Uterus (tissue), 3 donors: ENCODE measurements at regions not wholly inside any gene's neighbourhood (a gene's known extent, or its start where the extent isn't known, plus 50 kb on each side); places are given as distances from the start of the nearest gene placed in this dataset.
A peak's percentile ranks its signal among the peaks of the same experiment; 100 is the strongest.

Experiments
- DNase-seq, 2 donors: peaks; one replicate each; pipeline ENCODE4 v3.0.0-alpha.2; 2019 to 2020
- H3K27ac ChIP-seq, 2 donors: fragments of 200-600 bp; sonication (generic); 1 replicate in 1 of 2; 2 replicates in 1 of 2; pipeline ENCODE4 v1.5.1; 2016 to 2018
- H3K27me3 ChIP-seq, 2 donors: fragments of 200-600 bp; sonication (generic); one replicate each; pipeline ENCODE4 v1.5.1; 2018 to 2019; ENCODE audit warnings: control low read depth in 1 of 2
- H3K36me3 ChIP-seq, 2 donors: fragments of 200-600 bp; sonication (generic); one replicate each; pipeline ENCODE4 v1.5.1; 2019; ENCODE audit warnings: control low read depth in 1 of 2
- H3K4me1 ChIP-seq, 2 donors: fragments of 200-600 bp; sonication (generic); one replicate each; pipeline ENCODE4 v1.5.1; 2018 to 2019; ENCODE audit warnings: control low read depth in 1 of 2
- H3K4me3 ChIP-seq, 2 donors: fragments of 200-600 bp; sonication (generic); 1 replicate in 1 of 2; 2 replicates in 1 of 2; pipeline ENCODE4 v1.5.1; 2018 to 2019; ENCODE audit warnings: mild to moderate bottlenecking in 1 of 2
- H3K9me3 ChIP-seq, 2 donors: fragments of 200-600 bp; sonication (generic); one replicate each; pipeline ENCODE4 v1.5.1; 2019; ENCODE audit warnings: control low read depth in 1 of 2
- POLR2A ChIP-seq, 2 donors: fragments of 450-650 bp; IDR thresholded peaks; one replicate each; pipeline ENCODE4 v1.6.1; 2016; ENCODE audit warnings: antibody characterized with exemption in 2 of 2, mild to moderate bottlenecking in 1 of 2, moderate library complexity in 1 of 2
- intact Hi-C: fragments of 100-400 bp; cut with DNase I; formaldehyde crosslinking; loops from one replicate; pipeline ENCODE4 v1.15.1; 2023; ENCODE audit warnings: low total_unique reads
- TF ChIP-seq, protein P1 (sequence below), 4 experiments: fragments of 200-600 bp in 2 of 4; fragments of 450-650 bp in 2 of 4; sonication (generic) in 2 of 4; IDR thresholded peaks; one replicate each; pipeline ENCODE4 v1.5.1; 2016 to 2019; ENCODE audit warnings: antibody characterized with exemption in 4 of 4, mild to moderate bottlenecking in 2 of 4, moderate library complexity in 1 of 4
- donor health status: DM: yes; HTN: yes; CAD: no.

DNA sequence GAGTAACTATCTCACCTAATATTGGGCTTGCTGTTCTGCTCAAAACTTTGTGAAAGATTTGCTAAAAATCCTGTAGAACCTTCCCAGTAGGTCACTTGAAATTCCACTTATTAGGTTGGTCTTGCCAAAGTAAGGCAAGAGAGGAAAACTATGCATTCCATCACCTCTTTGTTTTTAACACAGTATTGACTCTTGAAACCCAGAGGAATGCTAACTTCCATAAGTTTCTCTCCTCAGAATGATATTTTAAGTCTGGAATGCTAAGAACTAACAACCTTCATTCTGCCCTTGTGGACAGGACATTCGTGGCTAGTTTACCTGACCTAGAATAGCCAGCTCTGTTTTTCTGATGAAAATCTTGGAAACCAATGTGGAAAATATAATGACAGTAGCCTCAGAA lies 154.5 kb downstream of the TMCO5A start:
- DNase-seq: no peak
- no peak overlapping the region for H3K27ac ChIP-seq
- intact Hi-C loops: no loop called here
- H3K4me1 ChIP-seq: no peaks in the 10 kb centered on the region
- no peak for TF ChIP-seq POLR2A (IDR thresholded peaks at IDR 0.05)
- TF ChIP-seq, protein P1, sequence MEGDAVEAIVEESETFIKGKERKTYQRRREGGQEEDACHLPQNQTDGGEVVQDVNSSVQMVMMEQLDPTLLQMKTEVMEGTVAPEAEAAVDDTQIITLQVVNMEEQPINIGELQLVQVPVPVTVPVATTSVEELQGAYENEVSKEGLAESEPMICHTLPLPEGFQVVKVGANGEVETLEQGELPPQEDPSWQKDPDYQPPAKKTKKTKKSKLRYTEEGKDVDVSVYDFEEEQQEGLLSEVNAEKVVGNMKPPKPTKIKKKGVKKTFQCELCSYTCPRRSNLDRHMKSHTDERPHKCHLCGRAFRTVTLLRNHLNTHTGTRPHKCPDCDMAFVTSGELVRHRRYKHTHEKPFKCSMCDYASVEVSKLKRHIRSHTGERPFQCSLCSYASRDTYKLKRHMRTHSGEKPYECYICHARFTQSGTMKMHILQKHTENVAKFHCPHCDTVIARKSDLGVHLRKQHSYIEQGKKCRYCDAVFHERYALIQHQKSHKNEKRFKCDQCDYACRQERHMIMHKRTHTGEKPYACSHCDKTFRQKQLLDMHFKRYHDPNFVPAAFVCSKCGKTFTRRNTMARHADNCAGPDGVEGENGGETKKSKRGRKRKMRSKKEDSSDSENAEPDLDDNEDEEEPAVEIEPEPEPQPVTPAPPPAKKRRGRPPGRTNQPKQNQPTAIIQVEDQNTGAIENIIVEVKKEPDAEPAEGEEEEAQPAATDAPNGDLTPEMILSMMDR (IDR thresholded peaks at IDR 0.05): no peak
- H3K9me3 ChIP-seq: no peaks in the 10 kb centered on the region
- no peaks in the 10 kb centered on the region for H3K27me3 ChIP-seq
- no peak overlapping the region for H3K4me3 ChIP-seq
- no peaks in the 10 kb centered on the region for H3K36me3 ChIP-seq

DNA sequence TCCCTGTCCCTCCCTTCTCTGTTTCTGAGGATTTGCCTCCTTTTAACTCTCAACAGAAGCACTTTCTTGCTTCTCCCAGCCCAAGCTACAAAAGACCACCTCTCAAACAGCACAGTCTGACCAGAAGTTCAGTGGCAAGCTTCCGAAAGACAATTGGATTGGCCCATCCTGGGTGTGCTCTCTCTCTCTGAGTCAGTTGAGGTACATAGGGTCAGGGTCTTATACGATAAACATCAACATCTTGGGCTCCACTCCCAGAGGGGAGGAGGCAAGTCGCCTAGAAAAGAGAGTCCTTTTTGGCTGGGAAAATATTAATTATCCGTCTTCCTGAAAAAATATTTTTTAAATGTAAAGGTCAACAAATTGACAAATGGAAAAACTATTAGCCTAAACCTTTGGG lies 155.8 kb downstream of the TMCO5A start:
- no peak overlapping the region for H3K4me3 ChIP-seq
- no peaks in the 10 kb centered on the region for H3K9me3 ChIP-seq
- H3K4me1 ChIP-seq: no peaks in the 10 kb centered on the region
- peak overlapping the region; percentile 6 to 16 for H3K27ac ChIP-seq
- DNase-seq: no peak
- H3K27me3 ChIP-seq: no peaks in the 10 kb centered on the region
- intact Hi-C loops: no loop called here
- TF ChIP-seq, protein P1 (IDR thresholded peaks at IDR 0.05): no peak
- TF ChIP-seq POLR2A (IDR thresholded peaks at IDR 0.05): no peak
- no peaks in the 10 kb centered on the region for H3K36me3 ChIP-seq

DNA sequence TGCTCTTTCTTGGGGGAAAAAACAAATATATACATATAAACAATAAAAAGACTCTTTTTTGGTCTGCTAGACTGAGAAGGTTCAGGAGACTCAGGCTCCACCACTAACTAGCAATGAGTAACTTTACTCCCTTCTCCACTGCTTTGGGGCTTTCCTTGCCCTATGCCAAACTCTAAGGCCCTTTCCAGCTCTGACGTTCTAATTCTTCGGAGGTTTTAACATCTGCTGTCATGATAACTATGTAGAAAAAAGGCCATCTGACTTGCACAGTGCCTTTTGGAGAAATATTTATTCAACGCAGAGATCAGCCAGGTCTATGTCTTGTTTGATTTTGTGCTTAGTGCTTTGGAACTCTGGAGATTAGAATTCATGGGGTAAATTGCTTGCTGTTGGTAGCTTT lies 156.2 kb downstream of the TMCO5A start:
- DNase-seq: no peak
- Histone ChIP-seq H3K36me3 (no peaks in the 10 kb centered on the region), H3K4me1 (no peaks in the 10 kb centered on the region), H3K4me3 (no peak overlapping the region), H3K27me3 (no peaks in the 10 kb centered on the region), H3K27ac (peak overlapping the region in 1 of 2 donors; percentile 6), H3K9me3 (no peaks in the 10 kb centered on the region)
- intact Hi-C loops: no loop called here
- no peak for TF ChIP-seq POLR2A (IDR thresholded peaks at IDR 0.05)
- TF ChIP-seq, protein P1 (IDR thresholded peaks at IDR 0.05): no peak

DNA sequence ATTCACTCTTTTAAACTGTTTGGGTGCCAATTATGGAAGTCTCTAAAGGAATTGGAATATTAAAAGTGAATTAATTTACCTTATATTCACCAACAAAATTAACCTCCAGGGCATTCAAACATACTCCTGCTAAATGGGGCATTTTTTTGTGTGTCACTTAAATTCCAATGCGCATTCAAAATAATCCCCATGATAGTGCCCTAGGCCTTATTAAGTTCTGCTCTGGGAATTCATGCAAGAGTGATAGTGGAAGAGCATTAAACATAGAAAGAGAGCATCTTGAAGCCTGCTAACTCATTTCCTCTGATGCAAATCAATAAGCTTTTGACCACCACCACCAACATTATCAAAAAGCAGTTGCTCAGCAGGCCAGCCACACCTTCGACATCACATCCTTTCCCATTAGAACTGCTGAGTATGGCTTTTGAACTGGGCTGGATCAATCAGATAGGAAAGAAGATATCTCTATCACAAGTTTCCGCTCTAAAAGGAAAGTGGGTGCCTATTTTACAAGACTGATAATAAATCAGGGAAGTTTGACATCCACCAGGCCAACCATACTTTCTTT lies 156.7 kb downstream of the TMCO5A start:
- DNase-seq: no peak
- intact Hi-C loops: no loop called here
- no peak for TF ChIP-seq POLR2A (IDR thresholded peaks at IDR 0.05)
- TF ChIP-seq, protein P1 (IDR thresholded peaks at IDR 0.05): no peak
- H3K27ac ChIP-seq: no peak overlapping the region
- no peaks in the 10 kb centered on the region for H3K4me1 ChIP-seq
- H3K9me3 ChIP-seq: no peaks in the 10 kb centered on the region
- H3K4me3 ChIP-seq: no peak overlapping the region
- no peaks in the 10 kb centered on the region for H3K36me3 ChIP-seq
- H3K27me3 ChIP-seq: no peaks in the 10 kb centered on the region

DNA sequence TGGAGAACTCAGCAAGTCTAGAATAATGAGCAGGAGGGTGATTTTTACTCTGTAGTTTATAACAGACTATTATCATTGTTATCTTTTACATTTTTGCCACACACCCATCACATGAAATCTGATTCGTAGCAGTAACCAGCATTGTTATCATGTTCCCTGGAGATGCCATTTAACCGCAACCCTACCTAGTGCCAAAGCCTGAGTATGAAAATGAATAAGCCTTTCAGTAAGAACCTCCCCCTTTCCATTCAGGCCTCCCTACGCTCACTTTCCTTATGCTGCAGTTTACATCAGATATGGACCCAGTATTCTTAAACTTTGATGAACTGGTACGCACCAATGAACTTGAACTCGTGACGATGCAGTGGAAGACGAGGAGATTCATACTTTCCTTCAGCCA lies 158.7 kb upstream of the SPRED1 start:
- TF ChIP-seq POLR2A (IDR thresholded peaks at IDR 0.05): no peak
- TF ChIP-seq, protein P1 (IDR thresholded peaks at IDR 0.05): no peak
- intact Hi-C loops: no loop called here
- no peak for DNase-seq
- no peaks in the 10 kb centered on the region for H3K9me3 ChIP-seq
- H3K27me3 ChIP-seq: no peaks in the 10 kb centered on the region
- H3K36me3 ChIP-seq: no peaks in the 10 kb centered on the region
- H3K4me1 ChIP-seq: no peaks in the 10 kb centered on the region
- H3K27ac ChIP-seq: no peak overlapping the region
- H3K4me3 ChIP-seq: no peak overlapping the region
